AG04450 (cell line): ENCODE measurements at regions not wholly inside any gene's neighbourhood (a gene's known extent, or its start where the extent isn't known, plus 50 kb on each side); places are given as distances from the start of the nearest gene placed in this dataset.
A peak's percentile ranks its signal among the peaks of the same experiment; 100 is the strongest.

Source experiments
- CTCF ChIA-PET: fragments of 300-600, 350-600 bp; formaldehyde crosslinking; extraction: SDS; loops from one replicate; lab custom pipeline; 2022; ENCODE audit warnings: antibody characterized with exemption, inconsistent platforms; lab: Charles Lee
- POLR2A ChIA-PET: fragments of 350-600 bp; formaldehyde crosslinking; extraction: SDS; loops from one replicate; lab custom pipeline; 2021; ENCODE audit warnings: antibody characterized with exemption, inconsistent platforms; lab: Yijun Ruan, JAX
- DNase-seq: peaks from one replicate; pipeline ENCODE4 v3.0.0-alpha.2; 2011; ENCODE audit warnings: low read depth, low spot score
- H3K27ac ChIP-seq: one replicate; pipeline ENCODE4 v1.5.1; 2012; ENCODE audit warnings: low read depth, low read length, control low read depth
- H3K27me3 ChIP-seq: one replicate; pipeline ENCODE4 v1.6.0; 2012; ENCODE audit warnings: low read length; ENCODE audit not compliant: control insufficient read depth, insufficient read depth
- H3K4me3 ChIP-seq: 2 replicates; pipeline ENCODE4 v1.5.1; 2011; ENCODE audit warnings: mild to moderate bottlenecking, low read depth, low read length, control low read depth
- H3K9me3 ChIP-seq: 2 replicates; pipeline ENCODE4 v1.5.1; 2012; ENCODE audit warnings: low read length; ENCODE audit not compliant: control insufficient read depth, insufficient read depth
- CTCF ChIP-seq: IDR thresholded peaks from 2 replicates; pipeline ENCODE4 v1.5.1; 2011; ENCODE audit warnings: low read depth, low read length, control low read depth, inconsistent platforms

GRCh38 chr6:84434550-84434949 is 207.1 kb upstream of the CEP162 start:
- Histone ChIP-seq H3K4me3 (no peak overlapping the region), H3K27ac (no peak overlapping the region), H3K9me3 (no peaks in the 10 kb centered on the region), H3K27me3 (no peaks in the 10 kb centered on the region)
- CTCF ChIA-PET, result interaction anchor here (0.6 to 1.6 kb wide), 3 partner anchors 12 to 888 kb away, joined by 3 to 13 read pairs (median 4); no protein-coding TSS in a partner anchor
- POLR2A ChIA-PET, result no interaction called here
- no peak for DNase-seq
- TF ChIP-seq CTCF, result no peak

- no peak for DNase-seq
- H3K9me3 ChIP-seq, result no peaks in the 10 kb centered on the region
- POLR2A ChIA-PET, result no interaction called here
- peaks cover under 1% of the 10 kb centered on the region for H3K27me3 ChIP-seq
- no peak overlapping the region for H3K27ac ChIP-seq
- TF ChIP-seq CTCF, result no peak
- CTCF ChIA-PET, result interaction anchor here (0.6 to 0.8 kb wide), 2 partner anchors 321 to 342 kb away, joined by 3 read pairs; no protein-coding TSS in a partner anchor
- H3K4me3 ChIP-seq, result no peak overlapping the region
Measured at GRCh38 chr6:84432619-84433018, 205.2 kb upstream of the CEP162 start.

- POLR2A ChIA-PET, result no interaction called here
- CTCF ChIA-PET, result interaction anchor here (0.6 to 1.6 kb wide), 9 partner anchors 8 to 921 kb away, joined by 3 to 12 read pairs (median 4); no protein-coding TSS in a partner anchor
- peak; percentile 85 for TF ChIP-seq CTCF
- H3K9me3 ChIP-seq, result no peaks in the 10 kb centered on the region
- H3K27ac ChIP-seq, result no peak overlapping the region
- no peak overlapping the region for H3K4me3 ChIP-seq
- no peak for DNase-seq
- peaks cover 8% of the 10 kb centered on the region for H3K27me3 ChIP-seq
Measured at GRCh38 chr6:84428300-84428907, 201.0 kb upstream of the CEP162 start.

- POLR2A ChIA-PET, result no interaction called here
- Histone ChIP-seq H3K4me3 (no peak overlapping the region), H3K9me3 (no peaks in the 10 kb centered on the region), H3K27me3 (peaks cover 8% of the 10 kb centered on the region), H3K27ac (no peak overlapping the region)
- CTCF ChIA-PET, result interaction anchor here (0.6 to 5.3 kb wide), 4 partner anchors 259 to 898 kb away, joined by 3 to 50 read pairs (median 4); no protein-coding TSS in a partner anchor
- TF ChIP-seq CTCF, result no peak
- DNase-seq, result no peak
Measured at GRCh38 chr6:84425971-84426705, 198.7 kb upstream of the CEP162 start.

- ChIA-PET POLR2A (no interaction called here), CTCF (interaction anchor here (0.6 to 5.3 kb wide), 2 partner anchors 539 to 899 kb away, joined by 3 to 50 read pairs; no protein-coding TSS in a partner anchor)
- DNase-seq, result no peak
- Histone ChIP-seq H3K9me3 (no peaks in the 10 kb centered on the region), H3K27me3 (peaks cover 8% of the 10 kb centered on the region), H3K4me3 (no peak overlapping the region), H3K27ac (no peak overlapping the region)
- no peak for TF ChIP-seq CTCF
Measured at GRCh38 chr6:84424956-84425355, 197.5 kb upstream of the CEP162 start.
